ENCODE measurements at regions not wholly inside any gene's neighbourhood (a gene's known extent, or its start where the extent isn't known, plus 50 kb on each side); places are given as distances from the start of the nearest gene placed in this dataset.

GRCh38 chr2:66714610-66715009, 279.7 kb downstream of the MEIS1 start:
- no peak overlapping the region for H3K4me3 ChIP-seq (replicated peaks in 1 of 2; ENCODE audit: low read depth in 2 of 2, low read length in 2 of 2)
- TF ChIP-seq CTCF (IDR thresholded peaks at IDR 0.05; ENCODE audit: low read depth, low read length): no peak
- peak in 1 of 2 donors; percentile 5 for DNase-seq (ENCODE audit: low read depth in 2 of 2)

- no peak overlapping the region for H3K4me3 ChIP-seq (replicated peaks in 1 of 2; ENCODE audit: low read depth in 2 of 2, low read length in 2 of 2)
- peak in 1 of 2 donors; percentile 24 for DNase-seq (ENCODE audit: low read depth in 2 of 2)
- no peak for TF ChIP-seq CTCF (IDR thresholded peaks at IDR 0.05; ENCODE audit: low read depth, low read length)
Observed at GRCh38 chr2:66717218-66717905, 282.4 kb downstream of the MEIS1 start.

- DNase-seq (ENCODE audit: low read depth in 2 of 2): no peak
- TF ChIP-seq CTCF (IDR thresholded peaks at IDR 0.05; ENCODE audit: low read depth, low read length): no peak
- H3K4me3 ChIP-seq (replicated peaks in 1 of 2; ENCODE audit: low read depth in 2 of 2, low read length in 2 of 2): no peak overlapping the region
Observed at GRCh38 chr2:66717973-66718372, 283.0 kb downstream of the MEIS1 start.

- no peak for TF ChIP-seq CTCF (IDR thresholded peaks at IDR 0.05; ENCODE audit: low read depth, low read length)
- no peak for DNase-seq (ENCODE audit: low read depth in 2 of 2)
- no peak overlapping the region for H3K4me3 ChIP-seq (replicated peaks in 1 of 2; ENCODE audit: low read depth in 2 of 2, low read length in 2 of 2)
Observed at GRCh38 chr2:66721776-66722175, 286.9 kb downstream of the MEIS1 start.

- DNase-seq (ENCODE audit: low read depth in 2 of 2): no peak
- no peak for TF ChIP-seq CTCF (IDR thresholded peaks at IDR 0.05; ENCODE audit: low read depth, low read length)
- H3K4me3 ChIP-seq (replicated peaks in 1 of 2; ENCODE audit: low read depth in 2 of 2, low read length in 2 of 2): no peak overlapping the region
Observed at GRCh38 chr2:66724241-66724640, 289.3 kb downstream of the MEIS1 start.

- no peak overlapping the region for H3K4me3 ChIP-seq (replicated peaks in 1 of 2; ENCODE audit: low read depth in 2 of 2, low read length in 2 of 2)
- TF ChIP-seq CTCF (IDR thresholded peaks at IDR 0.05; ENCODE audit: low read depth, low read length): no peak
- DNase-seq (ENCODE audit: low read depth in 2 of 2): peak in 1 of 2 donors; percentile 24
Observed at GRCh38 chr2:66729416-66730330, 294.7 kb downstream of the MEIS1 start.
